Subcutaneous abdominal adipose tissue (tissue), 5 donors: ENCODE measurements at regions not wholly inside any gene's neighbourhood (a gene's known extent, or its start where the extent isn't known, plus 50 kb on each side); places are given as distances from the start of the nearest gene placed in this dataset.
"Not testable (repeated sequence)": the region's sequence is repeated elsewhere in the genome, so short reads cannot be mapped to it uniquely, and the experiment has no call there.

ENCODE experiments used
- H3K27ac ChIP-seq: one replicate; pipeline ENCODE4 v1.7.0; 2013; ENCODE audit warnings: low read depth, mild to moderate bottlenecking, inconsistent platforms, low read length, moderate library complexity
- H3K27me3 ChIP-seq, 5 donors: one replicate each; pipeline ENCODE4 v1.7.0; 2013; ENCODE audit warnings: low read length in 5 of 5, inconsistent platforms in 1 of 5; ENCODE audit not compliant: control insufficient read depth in 5 of 5, insufficient read depth in 4 of 5
- H3K36me3 ChIP-seq, 5 donors: one replicate each; pipeline ENCODE4 v1.7.0; 2013; ENCODE audit warnings: low read length in 5 of 5; ENCODE audit not compliant: control insufficient read depth in 5 of 5, insufficient read depth in 5 of 5
- H3K4me1 ChIP-seq, 5 donors: one replicate each; pipeline ENCODE4 v1.7.0; 2013; ENCODE audit warnings: low read length in 5 of 5, mild to moderate bottlenecking in 3 of 5, moderate library complexity in 1 of 5; ENCODE audit not compliant: control insufficient read depth in 5 of 5, insufficient read depth in 5 of 5
- H3K4me3 ChIP-seq, 5 donors: one replicate each; pipeline ENCODE4 v1.7.0; 2013; ENCODE audit warnings: low read length in 5 of 5, low read depth in 1 of 5
- H3K9ac ChIP-seq, 5 donors: one replicate each; pipeline ENCODE4 v1.7.0; 2013; ENCODE audit warnings: low read length in 5 of 5, mild to moderate bottlenecking in 4 of 5, moderate library complexity in 3 of 5
- H3K9me3 ChIP-seq, 5 donors: one replicate each; pipeline ENCODE4 v1.7.0; 2013; ENCODE audit warnings: low read length in 5 of 5; ENCODE audit not compliant: control insufficient read depth in 5 of 5
- donor health status: healthy.
- donor health status: healthy.
- donor health status: healthy.
- donor health status: healthy.
- donor health status: healthy.

- H3K27me3 ChIP-seq, result no peaks in the 10 kb centered on the region
- H3K9me3 ChIP-seq, result no peaks in the 10 kb centered on the region
- no peak overlapping the region for H3K27ac ChIP-seq
- H3K9ac ChIP-seq, result no peak overlapping the region
- no peak overlapping the region for H3K4me3 ChIP-seq
- peaks cover 0 to 14% (median 6%) of the 10 kb centered on the region in 5 donors for H3K4me1 ChIP-seq
- H3K36me3 ChIP-seq, result no peaks in the 10 kb centered on the region
Measured at GRCh38 chr2:20499387-20499786, 52.5 kb downstream of the RHOB start.

- Histone ChIP-seq H3K4me3 (no peak overlapping the region), H3K27ac (no peak overlapping the region)
Measured at GRCh38 chr2:20501974-20502373, 55.1 kb downstream of the RHOB start.

GRCh38 chr2:20502496-20502895, 55.6 kb downstream of the RHOB start:
- H3K9me3 ChIP-seq, H3K36me3 ChIP-seq, H3K27me3 ChIP-seq, H3K27ac ChIP-seq, H3K9ac ChIP-seq, H3K4me3 ChIP-seq: not testable (repeated sequence)
- peaks cover 0 to 10% (median 2%) of the 10 kb centered on the region in 5 donors for H3K4me1 ChIP-seq

More at GRCh38 chr2:20501974-20502373, 55.1 kb downstream of the RHOB start:
- H3K9me3 ChIP-seq, result no peaks in the 10 kb centered on the region
- no peak overlapping the region for H3K9ac ChIP-seq
- no peaks in the 10 kb centered on the region for H3K36me3 ChIP-seq
- peaks cover 0 to 9% (median 2%) of the 10 kb centered on the region in 5 donors for H3K4me1 ChIP-seq
- H3K27me3 ChIP-seq, result no peaks in the 10 kb centered on the region

GRCh38 chr2:20504174-20504573, 57.3 kb downstream of the RHOB start:
- Histone ChIP-seq H3K27ac (no peak overlapping the region), H3K4me3 (no peak overlapping the region), H3K9me3 (no peaks in the 10 kb centered on the region), H3K36me3 (no peaks in the 10 kb centered on the region), H3K9ac (no peak overlapping the region), H3K27me3 (no peaks in the 10 kb centered on the region), H3K4me1 (peaks cover 0 to 16% (median 2%) of the 10 kb centered on the region in 5 donors)

- H3K4me3 ChIP-seq, result no peak overlapping the region
- H3K36me3 ChIP-seq, result no peaks in the 10 kb centered on the region
Measured at GRCh38 chr2:20506201-20506685, 59.4 kb downstream of the RHOB start.

GRCh38 chr2:20507166-20507692, 60.4 kb downstream of the RHOB start:
- H3K4me3 ChIP-seq, result no peak overlapping the region
- H3K36me3 ChIP-seq, result no peaks in the 10 kb centered on the region
- no peaks in the 10 kb centered on the region for H3K27me3 ChIP-seq
- no peaks in the 10 kb centered on the region for H3K9me3 ChIP-seq
- no peak overlapping the region for H3K9ac ChIP-seq
- peaks cover 0 to 17% (median 2%) of the 10 kb centered on the region in 5 donors for H3K4me1 ChIP-seq
- no peak overlapping the region for H3K27ac ChIP-seq

More at GRCh38 chr2:20506201-20506685, 59.4 kb downstream of the RHOB start:
- Histone ChIP-seq H3K27me3 (no peaks in the 10 kb centered on the region), H3K27ac (no peak overlapping the region), H3K4me1 (peaks cover 0 to 20% (median 2%) of the 10 kb centered on the region in 5 donors), H3K9me3 (no peaks in the 10 kb centered on the region), H3K9ac (no peak overlapping the region)

- Histone ChIP-seq H3K27ac (no peak overlapping the region), H3K9me3 (no peaks in the 10 kb centered on the region), H3K9ac (no peak overlapping the region), H3K27me3 (no peaks in the 10 kb centered on the region), H3K4me1 (peaks cover 0 to 17% (median 2%) of the 10 kb centered on the region in 5 donors), H3K36me3 (no peaks in the 10 kb centered on the region), H3K4me3 (no peak overlapping the region)
Measured at GRCh38 chr2:20507711-20508110, 60.8 kb downstream of the RHOB start.

- Histone ChIP-seq H3K27me3 (no peaks in the 10 kb centered on the region), H3K4me3 (no peak overlapping the region), H3K9me3 (no peaks in the 10 kb centered on the region), H3K36me3 (no peaks in the 10 kb centered on the region), H3K4me1 (peaks cover 0 to 17% (median 2%) of the 10 kb centered on the region in 5 donors), H3K27ac (no peak overlapping the region), H3K9ac (no peak overlapping the region)
Measured at GRCh38 chr2:20509301-20509769, 62.5 kb downstream of the RHOB start.

GRCh38 chr2:20509770-20510490, 63.1 kb downstream of the RHOB start:
- Histone ChIP-seq H3K27ac (no peak overlapping the region), H3K27me3 (no peaks in the 10 kb centered on the region), H3K4me3 (no peak overlapping the region), H3K9me3 (no peaks in the 10 kb centered on the region), H3K36me3 (no peaks in the 10 kb centered on the region), H3K9ac (no peak overlapping the region), H3K4me1 (peaks cover 0 to 17% (median 6%) of the 10 kb centered on the region in 5 donors)

- peaks cover 0 to 17% (median 6%) of the 10 kb centered on the region in 5 donors for H3K4me1 ChIP-seq
- H3K4me3 ChIP-seq, result no peak overlapping the region
- H3K9ac ChIP-seq, result no peak overlapping the region
- H3K27ac ChIP-seq, result no peak overlapping the region
- no peaks in the 10 kb centered on the region for H3K27me3 ChIP-seq
- no peaks in the 10 kb centered on the region for H3K9me3 ChIP-seq
- H3K36me3 ChIP-seq, result no peaks in the 10 kb centered on the region
Measured at GRCh38 chr2:20511130-20511529, 64.3 kb downstream of the RHOB start.
